Stimulated activated CD8-positive, alpha-beta memory T cell treated with anti-CD3 and anti-CD28 coated beads, Interleukin-4, amount 100 ng/mL, for 24 hours (primary cell): ENCODE measurements at regions not wholly inside any gene's neighbourhood (a gene's known extent, or its start where the extent isn't known, plus 50 kb on each side); places are given as distances from the start of the nearest gene placed in this dataset.
"Not testable (repeated sequence)": the region's sequence is repeated elsewhere in the genome, so short reads cannot be mapped to it uniquely, and the experiment has no call there.

Experiments
- DNase-seq: peaks from one replicate; pipeline ENCODE4 v3.0.0-alpha.2; 2020; ENCODE audit warnings: low read depth

GRCh38 chr6:104676679-104677078 is 183.0 kb downstream of the HACE1 start:
- not testable (repeated sequence) for DNase-seq

GRCh38 chr6:104675161-104675560 is 184.6 kb downstream of the HACE1 start:
- not testable (repeated sequence) for DNase-seq

- DNase-seq, result not testable (repeated sequence)
These were observed 186.6 kb downstream of the HACE1 start for GRCh38 chr6:104673078-104673477.

GRCh38 chr6:104671591-104671891 is 188.2 kb downstream of the HACE1 start:
- not testable (repeated sequence) for DNase-seq

GRCh38 chr6:104670834-104671590 is 188.7 kb downstream of the HACE1 start:
- not testable (repeated sequence) for DNase-seq

GRCh38 chr6:104669483-104669882 is 190.2 kb downstream of the HACE1 start:
- no peak for DNase-seq

- no peak for DNase-seq
These were observed 203.5 kb downstream of the HACE1 start for GRCh38 chr6:104656235-104656634.

- DNase-seq, result no peak
These were observed 205.9 kb downstream of the HACE1 start for GRCh38 chr6:104653781-104654180.

GRCh38 chr6:104648347-104648746 is 211.4 kb downstream of the HACE1 start:
- DNase-seq, result no peak

GRCh38 chr6:104644848-104645247 is 214.9 kb downstream of the HACE1 start:
- DNase-seq, result no peak

- DNase-seq, result no peak
These were observed 216.8 kb downstream of the HACE1 start for GRCh38 chr6:104642871-104643270.

GRCh38 chr6:104640761-104641160 is 219.0 kb downstream of the HACE1 start:
- DNase-seq, result no peak

GRCh38 chr6:104640150-104640700 is 219.5 kb downstream of the HACE1 start:
- no peak for DNase-seq

- DNase-seq, result no peak
These were observed 220.1 kb downstream of the HACE1 start for GRCh38 chr6:104639668-104640067.

GRCh38 chr6:104638841-104639290 is 220.9 kb downstream of the HACE1 start:
- DNase-seq, result no peak

- DNase-seq, result no peak
These were observed 226.6 kb downstream of the HACE1 start for GRCh38 chr6:104633125-104633524.

- DNase-seq, result no peak
These were observed 227.1 kb downstream of the HACE1 start for GRCh38 chr6:104632588-104632987.

- no peak for DNase-seq
These were observed 228.8 kb downstream of the HACE1 start for GRCh38 chr6:104630955-104631354.

- DNase-seq, result no peak
These were observed 229.2 kb downstream of the HACE1 start for GRCh38 chr6:104630522-104630921.

GRCh38 chr6:104629826-104630225 is 229.9 kb downstream of the HACE1 start:
- DNase-seq, result no peak

- no peak for DNase-seq
These were observed 234.2 kb downstream of the HACE1 start for GRCh38 chr6:104625536-104625935.

- no peak for DNase-seq
These were observed 236.5 kb downstream of the HACE1 start for GRCh38 chr6:104623052-104623690.

GRCh38 chr6:104621396-104621795 is 238.3 kb downstream of the HACE1 start:
- DNase-seq, result no peak
